ENCODE measurements at regions not wholly inside any gene's neighbourhood (a gene's known extent, or its start where the extent isn't known, plus 50 kb on each side); places are given as distances from the start of the nearest gene placed in this dataset.

- TF ChIP-seq POLR2A (IDR thresholded peaks at IDR 0.05; ENCODE audit: low read depth, low read length), result no peak
- TF ChIP-seq RFX5 (IDR thresholded peaks at IDR 0.05; ENCODE audit: low read depth, low read length), result no peak
- no peak for TF ChIP-seq MXI1 (IDR thresholded peaks at IDR 0.05; ENCODE audit: borderline replicate concordance, low read depth, low read length)
- no peak for TF ChIP-seq CTCF (conservative IDR thresholded peaks at IDR 0.05; ENCODE audit: low read depth, low read length)
- no peak for TF ChIP-seq RAD21 (IDR thresholded peaks at IDR 0.05; ENCODE audit: low read length)
- TF ChIP-seq CHD1 (IDR thresholded peaks at IDR 0.05; ENCODE audit: low read depth, low read length), result no peak
- TF ChIP-seq CEBPB (IDR thresholded peaks at IDR 0.05; ENCODE audit: low read depth, low read length), result no peak
- TF ChIP-seq SMC3 (IDR thresholded peaks at IDR 0.05; ENCODE audit: low read depth, low read length), result no peak
Measured at GRCh38 chr11:112343368-112344039, 82.8 kb upstream of the PLET1 start.
